HG03469 (cell line): ENCODE measurements at regions not wholly inside any gene's neighbourhood (a gene's known extent, or its start where the extent isn't known, plus 50 kb on each side); places are given as distances from the start of the nearest gene placed in this dataset.
"Not testable (repeated sequence)": the region's sequence is repeated elsewhere in the genome, so short reads cannot be mapped to it uniquely, and the experiment has no call there.

Source experiments
- ATAC-seq: cut with Tn5 transposase; IDR thresholded peaks from one replicate; pipeline ENCODE4 v1.9.1; 2021; ENCODE audit warnings: mild to moderate bottlenecking, moderate library complexity, moderate number of reproducible peaks; ENCODE audit not compliant: unreplicated experiment

DNA sequence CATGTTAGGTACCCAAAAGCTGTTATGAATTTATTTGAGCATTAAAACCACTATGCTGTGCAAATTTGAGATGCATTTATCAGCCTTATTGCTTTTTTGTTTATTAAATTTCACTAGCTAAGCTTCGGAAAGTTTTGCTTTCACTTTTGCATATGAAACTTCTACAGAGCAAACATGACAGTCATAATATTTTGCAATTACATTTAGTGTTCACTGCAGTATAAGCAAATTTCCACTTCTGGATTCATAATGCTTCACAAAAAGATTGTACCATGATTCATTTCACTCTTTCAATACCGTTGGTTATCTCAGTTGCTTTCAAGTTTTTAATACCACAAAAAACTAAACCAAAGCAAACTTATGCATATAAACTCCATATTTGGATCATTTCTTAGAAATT lies 228.7 kb upstream of the SLC8A1 start:
- ATAC-seq, result peak; percentile 86

DNA sequence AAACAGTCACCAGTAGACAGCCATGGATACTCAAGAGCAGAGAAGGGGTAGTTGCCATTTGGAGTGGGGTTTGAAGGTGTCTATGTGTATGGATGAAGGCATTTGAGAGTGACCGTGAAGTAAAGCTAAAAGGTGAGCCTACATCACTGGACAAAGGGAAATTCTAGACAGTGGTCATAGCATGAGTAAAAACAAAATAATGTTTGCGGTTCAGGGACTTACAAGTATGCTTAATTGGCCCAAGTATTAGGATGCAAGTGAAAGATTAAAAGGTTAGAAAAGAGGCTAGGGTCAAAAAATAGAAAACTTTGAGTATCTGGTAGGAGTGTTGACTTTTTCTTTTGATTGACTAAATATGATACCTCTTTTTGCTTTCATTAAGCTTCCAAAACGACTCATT lies 238.1 kb upstream of the SLC8A1 start:
- no peak for ATAC-seq

DNA sequence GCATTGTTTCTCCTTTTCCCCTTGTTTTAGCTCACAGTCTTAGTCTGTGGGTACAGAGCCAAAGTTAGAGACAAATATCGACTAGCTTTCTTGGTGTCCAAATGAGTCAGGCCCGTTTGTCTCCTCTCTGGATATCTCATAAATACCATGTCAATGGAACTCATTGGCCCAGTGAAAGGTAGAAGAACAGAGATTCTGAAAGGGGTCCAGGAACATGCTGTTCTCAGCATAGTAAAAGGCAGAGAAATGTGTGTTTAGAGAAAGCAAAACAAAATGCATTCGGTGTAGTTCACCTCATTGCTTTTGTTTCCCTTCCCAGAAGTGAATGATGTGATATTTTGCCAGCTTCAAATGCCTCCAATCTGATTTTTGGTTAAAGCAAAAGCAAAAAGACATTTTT lies 238.6 kb upstream of the SLC8A1 start:
- no peak for ATAC-seq

DNA sequence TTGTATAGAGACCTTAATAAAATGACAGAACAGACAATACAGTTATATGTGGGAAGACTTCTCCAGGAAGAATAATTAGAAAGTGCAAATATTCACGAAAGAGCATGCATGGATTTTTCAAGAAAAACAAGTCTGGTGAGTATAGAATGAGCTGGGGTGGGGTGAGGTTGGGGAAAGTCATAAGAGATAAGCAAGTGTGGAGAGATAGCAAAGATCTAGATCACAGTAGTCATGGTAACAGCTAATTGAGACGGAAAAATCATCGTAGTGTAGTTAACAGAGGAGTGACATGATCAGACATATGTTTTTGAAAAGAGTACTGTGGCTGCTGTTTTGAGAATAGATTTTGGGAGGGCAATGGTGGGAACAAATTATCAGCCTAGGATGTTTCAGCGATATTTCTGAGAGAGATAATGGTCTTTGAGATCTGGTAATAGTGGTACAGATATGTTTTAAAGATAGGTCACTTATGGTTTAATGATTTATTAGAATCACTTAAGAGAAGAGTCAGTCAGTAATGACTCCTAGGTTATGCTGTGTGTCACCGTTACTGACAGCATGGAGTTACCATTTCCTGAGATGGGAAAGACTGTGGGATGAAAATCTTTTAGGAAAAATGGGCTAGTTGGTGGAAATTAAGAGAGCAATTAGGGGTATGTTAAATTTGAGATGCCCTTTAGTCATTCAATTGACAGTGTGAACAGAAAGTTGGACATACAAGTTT lies 248.5 kb upstream of the SLC8A1 start:
- no peak for ATAC-seq

DNA sequence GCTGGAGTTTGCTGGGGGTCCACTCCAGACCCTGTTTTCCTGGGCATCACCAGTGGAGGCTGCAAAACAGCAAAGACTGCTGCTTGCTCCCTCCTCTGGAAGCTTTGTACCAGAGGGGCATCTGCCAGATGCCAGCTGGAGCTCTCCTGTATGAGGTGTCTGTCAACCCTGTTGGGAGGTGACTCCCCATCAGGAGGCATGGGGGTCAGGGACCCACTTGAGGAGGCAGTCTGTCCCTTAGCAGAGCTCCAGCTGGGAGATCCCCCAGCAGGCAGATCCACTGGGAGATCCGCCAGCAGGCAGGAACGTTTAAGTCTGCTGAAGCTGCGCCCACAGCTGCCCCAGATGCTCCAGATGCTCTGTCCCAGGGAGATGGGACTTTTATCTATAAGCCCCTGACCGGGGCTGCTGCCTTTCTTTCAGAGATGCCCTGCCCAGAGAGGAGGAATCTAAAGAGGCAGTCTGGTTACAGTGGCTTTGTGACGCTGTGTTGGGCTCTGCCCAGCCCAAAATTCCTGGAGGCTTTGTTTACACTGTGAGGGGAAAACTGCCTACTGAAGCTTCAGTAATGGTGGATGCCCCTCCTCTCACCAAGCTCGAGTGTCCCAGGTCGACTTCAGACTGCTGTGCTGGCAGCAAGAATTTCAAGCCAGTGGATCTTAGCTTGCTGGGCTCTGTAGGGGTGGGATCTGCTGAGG lies 260.5 kb upstream of the SLC8A1 start:
- not testable (repeated sequence) for ATAC-seq

DNA sequence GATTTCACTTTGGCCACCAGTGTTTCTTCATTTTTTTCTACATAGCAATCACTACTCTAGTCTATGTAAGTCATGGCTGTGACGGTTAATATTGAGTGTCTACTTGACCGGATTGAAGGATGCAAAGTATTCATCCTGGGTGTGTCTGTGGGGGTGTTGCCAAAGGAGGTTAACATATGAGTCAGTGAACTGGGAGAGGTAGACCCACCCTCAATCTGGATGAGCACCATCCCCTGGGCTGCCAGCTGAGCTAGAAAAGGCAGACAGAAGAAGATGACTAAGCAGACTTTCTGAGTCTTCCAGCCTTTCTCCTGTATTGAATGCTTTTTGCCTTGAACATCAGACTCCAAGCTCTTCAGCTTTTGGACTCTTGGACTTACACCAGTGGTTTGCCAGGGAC lies 265.0 kb upstream of the SLC8A1 start:
- ATAC-seq, result no peak

DNA sequence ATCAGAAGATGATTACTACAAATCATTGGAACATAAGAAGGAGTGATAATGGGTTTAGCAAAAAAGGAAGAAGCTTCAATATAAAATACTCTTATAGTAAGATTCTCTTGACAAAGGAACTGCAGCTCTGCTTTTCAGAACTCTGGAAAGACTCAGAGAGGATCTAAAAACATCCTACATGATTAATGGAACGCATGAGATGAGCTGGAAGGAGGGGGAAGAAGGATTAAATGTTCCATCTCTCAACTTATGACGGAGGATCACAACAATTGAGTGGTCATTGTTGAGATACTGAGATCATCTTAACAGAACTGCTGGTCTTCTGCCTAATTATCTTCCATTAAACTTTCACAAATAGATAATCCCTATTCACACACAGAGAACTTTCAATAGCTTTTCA lies 267.5 kb upstream of the SLC8A1 start:
- no peak for ATAC-seq

DNA sequence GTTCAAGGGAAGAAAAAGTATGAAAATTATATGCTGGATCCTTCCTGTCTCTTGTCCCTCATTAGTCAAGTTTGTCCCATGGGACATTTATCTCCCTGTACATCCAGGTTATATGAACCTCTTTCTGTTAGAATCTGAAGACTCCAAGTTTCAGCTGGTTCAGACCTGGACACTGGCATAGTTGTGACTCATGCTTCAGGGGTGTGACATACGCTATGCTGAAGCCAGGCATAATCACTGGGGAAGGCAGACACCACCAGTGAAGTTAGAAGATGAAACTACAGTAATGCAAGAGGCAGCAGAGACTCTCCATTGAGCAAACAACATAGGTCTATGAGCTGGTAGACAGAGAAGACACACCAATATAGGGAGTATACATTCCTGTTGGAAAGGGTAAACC lies 269.7 kb upstream of the SLC8A1 start:
- ATAC-seq, result no peak

DNA sequence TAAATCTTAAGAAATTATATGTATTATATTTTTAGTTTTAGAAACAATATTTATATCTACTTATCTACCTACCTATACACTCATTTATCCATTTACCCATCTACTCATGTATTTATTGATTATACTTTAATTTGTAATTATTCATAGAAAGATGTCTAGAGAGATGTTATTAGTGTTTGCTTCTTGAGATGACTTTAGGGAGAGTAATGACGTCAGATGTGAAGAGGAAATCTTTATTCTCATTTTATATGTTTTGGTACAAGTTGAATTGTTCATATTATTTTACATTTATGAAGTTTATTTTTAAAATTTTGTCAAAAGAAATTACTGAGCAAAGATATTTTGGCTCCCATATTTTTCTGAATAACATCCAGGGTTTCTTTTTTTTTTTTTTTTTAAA lies 271.3 kb upstream of the SLC8A1 start:
- no peak for ATAC-seq

DNA sequence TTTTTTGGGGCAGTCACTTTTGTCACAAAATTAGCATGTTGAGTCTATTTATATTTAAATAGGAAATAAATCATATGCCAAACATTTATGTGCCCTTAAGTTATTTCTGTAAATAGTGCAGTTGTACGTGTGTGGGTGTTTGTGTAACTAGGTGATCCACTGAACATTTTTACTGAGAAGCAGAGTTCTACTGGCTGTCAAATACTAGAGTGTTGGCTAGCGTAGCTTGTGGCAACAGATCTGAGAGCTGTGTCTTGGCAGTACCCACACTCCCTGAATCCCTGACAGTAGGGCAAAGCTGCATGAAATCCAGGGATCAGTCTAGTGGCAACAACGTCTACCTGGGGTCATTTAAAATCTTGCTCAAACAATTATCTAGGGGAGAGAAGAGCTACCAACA lies 273.1 kb upstream of the SLC8A1 start:
- ATAC-seq, result no peak

DNA sequence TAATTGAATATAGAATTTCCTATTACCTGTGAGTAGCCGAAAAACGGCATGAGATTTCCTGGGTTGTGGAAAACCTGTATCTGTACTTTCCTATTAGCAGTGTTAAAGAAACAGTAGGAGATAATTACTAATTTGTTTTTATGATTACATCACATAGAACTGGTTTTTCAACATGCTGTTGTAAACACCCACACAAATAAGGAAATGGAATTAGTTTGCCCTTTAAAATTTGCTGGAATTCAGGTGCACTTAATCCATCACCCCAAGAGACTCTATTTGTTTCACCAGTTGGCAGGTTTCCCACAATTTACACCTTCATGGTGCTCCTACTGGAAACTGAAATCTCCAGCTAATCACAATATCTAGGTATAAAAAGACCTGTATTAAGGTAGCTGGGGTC lies 274.1 kb upstream of the SLC8A1 start:
- ATAC-seq, result no peak

DNA sequence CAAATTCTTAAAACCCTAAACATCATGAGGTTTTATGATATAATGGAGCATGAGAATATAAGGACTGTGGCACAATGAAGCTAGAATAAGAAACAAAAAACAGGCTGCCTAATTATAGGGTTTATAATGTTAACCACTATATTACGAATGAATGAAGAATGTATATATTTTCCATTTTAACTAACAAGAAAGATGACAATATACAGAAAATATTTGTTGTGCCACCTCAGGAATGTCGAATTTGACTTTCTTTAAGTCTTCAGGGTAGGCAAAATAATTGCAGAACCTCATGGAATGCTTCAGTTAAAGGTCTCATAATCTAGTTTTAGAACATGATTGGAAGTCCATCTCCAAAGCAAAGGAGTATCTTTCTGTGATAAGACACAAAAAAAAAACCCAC lies 282.9 kb upstream of the SLC8A1 start:
- ATAC-seq, result no peak

DNA sequence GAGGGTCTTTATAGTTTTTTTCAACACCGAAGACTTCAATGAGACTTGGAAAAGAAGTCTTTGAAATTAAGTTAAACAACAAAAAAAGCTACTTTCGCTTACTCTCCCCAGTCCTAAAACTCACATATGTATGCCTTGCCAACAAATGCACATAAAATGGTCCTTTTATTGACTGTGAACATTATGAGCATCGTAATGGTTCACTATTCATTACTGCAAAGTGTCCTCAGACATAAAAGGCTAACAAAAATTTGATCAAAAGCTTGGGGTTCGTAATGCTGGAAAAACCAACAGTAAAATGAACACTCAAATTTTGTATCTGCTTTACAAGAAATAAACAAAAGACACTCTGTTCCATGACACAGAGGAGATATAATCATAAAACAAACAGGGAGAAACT lies 285.3 kb upstream of the SLC8A1 start:
- no peak for ATAC-seq

DNA sequence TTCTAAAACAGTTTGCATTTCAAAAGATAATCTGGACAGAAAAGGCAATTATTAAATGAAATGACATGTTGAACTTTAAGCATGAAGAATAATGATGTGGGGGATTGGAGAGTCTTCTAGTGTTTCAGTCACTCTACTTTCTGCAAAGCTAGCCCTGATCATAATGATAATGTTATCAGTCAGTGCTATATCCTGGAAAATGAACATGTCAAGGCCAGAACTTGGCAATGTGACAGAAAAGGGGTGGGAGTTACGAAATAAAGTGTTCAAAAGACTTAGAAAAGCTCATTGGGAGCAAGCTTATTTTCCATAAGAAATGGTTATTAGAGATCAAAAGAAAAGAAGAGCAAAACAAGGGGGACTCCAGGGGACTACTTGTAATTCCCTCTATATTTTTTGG lies 288.5 kb upstream of the SLC8A1 start:
- ATAC-seq, result no peak

DNA sequence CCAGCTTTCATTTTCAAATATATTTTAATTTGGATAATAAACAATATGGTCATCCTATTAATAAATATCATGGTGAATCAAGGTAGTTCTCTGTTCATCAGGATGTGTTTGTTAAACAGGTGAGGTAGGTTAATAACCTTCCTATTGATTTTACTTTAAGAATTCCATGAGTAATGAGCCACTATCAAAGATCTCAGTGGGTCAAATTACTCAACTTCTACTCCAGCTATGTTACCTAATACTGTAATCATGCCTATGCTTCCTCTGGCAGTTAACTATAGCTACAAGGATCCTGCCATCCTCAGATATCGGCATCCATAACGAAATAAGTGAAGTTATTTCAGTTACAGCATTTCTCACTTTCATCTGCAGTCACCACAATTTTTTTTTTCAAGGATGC lies 289.6 kb upstream of the SLC8A1 start:
- no peak for ATAC-seq

DNA sequence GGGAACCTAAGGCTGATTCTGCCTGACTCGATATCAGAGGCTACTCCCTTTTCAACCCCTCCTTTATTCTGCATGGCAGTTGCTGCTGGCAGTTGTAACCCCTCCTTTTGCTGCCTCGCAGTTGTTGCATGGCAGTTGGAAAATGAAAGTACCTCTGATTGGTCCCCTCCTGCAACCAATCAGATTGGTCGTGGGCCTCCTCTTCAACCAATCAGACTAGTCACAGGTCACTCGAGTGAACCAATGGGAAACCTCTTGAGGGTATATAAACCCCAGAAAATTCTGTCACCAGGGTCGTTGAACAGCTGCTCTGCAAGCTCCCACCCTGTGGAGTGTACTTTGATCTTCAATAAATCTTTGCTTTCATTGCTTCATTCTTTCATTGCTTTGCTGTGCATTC lies 294.3 kb upstream of the SLC8A1 start:
- ATAC-seq, result no peak

DNA sequence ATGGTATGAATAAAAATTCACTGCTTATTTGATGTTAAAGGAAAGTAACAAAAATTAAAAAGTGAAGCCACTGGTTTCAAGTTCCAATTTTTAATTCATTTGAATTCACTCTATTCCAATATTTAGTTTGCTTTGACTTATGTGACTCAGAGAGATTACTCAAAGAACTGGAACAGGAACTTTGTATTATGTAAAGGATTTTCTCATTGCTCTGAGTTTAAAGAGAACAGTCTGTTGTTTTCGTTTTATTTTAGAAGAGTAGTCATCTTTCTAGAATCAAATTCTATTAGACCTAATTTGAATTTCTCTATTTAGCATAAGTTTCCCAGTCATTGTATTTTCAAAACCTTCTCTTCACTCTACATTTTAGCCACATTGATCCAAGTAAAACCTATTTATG lies 300.1 kb upstream of the SLC8A1 start:
- no peak for ATAC-seq

DNA sequence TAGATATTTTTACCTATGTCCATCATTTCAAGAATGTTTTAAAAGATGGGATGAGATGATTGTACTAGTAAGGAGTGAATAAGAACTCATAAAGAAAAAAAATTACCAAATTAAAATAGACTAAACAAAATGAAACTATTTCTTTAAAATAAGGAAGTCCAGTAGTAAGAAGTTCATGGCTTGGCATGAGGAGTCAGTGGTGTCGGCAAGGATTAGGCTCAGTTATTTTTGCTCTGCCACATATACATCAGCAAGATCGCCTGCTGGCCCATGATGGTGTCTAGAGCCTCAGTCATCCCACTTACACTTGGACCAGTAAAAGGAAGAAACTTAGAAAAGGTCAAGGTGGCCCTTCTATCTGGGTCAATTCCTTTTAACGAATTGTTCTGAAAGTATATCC lies 300.9 kb upstream of the SLC8A1 start:
- no peak for ATAC-seq

DNA sequence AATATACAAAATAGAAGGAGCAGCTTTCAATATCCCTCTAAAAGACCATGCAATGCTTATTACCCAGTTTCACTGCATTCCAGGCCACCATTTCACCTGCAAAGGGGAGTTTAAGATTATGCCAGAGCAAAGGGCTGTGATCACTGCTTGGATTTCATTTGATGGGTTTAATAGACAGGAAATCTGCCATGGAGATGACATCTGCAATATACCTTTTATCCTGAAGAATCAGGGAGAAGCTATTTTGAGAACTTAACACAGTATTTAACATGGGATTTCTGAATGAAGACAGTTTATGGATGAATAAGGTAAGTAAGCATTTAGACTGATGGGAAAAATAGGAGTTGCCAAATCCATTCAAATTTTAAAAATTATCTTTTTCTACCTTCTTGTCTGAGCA lies 303.0 kb upstream of the SLC8A1 start:
- ATAC-seq, result no peak

DNA sequence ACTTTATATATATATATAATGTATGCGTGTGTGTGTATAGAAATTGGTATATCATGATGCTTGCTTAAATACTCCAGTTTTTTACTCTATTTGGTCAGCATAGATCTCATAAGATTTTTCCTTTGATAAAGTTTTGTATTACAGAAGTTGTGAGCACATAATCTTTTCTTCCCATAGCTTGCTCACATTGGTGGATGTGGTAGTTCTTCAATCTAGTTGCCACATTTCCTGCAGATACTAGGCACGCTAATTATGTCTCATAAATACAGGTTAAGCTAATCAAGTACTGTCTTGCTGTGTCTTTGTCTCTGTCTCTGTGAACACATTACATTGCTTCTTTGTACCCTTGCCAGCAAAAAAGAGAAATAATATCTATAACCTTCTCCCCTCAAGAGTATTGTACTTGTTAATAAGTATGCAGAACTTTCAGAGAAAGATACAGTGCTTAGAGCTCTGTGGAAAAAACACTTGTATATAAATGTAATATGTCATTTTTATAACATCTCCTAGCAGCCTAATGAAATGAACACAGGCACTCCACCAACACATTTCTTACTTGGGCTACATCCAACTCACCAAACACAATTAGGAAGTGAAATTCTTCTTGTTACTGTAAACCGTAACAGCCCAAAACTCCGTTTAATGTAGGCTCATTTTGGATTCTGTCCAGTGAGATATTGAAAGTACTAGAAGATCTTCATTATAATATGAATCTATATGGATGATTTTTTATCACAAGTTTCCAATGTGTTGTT lies 306.7 kb upstream of the SLC8A1 start:
- no peak for ATAC-seq

DNA sequence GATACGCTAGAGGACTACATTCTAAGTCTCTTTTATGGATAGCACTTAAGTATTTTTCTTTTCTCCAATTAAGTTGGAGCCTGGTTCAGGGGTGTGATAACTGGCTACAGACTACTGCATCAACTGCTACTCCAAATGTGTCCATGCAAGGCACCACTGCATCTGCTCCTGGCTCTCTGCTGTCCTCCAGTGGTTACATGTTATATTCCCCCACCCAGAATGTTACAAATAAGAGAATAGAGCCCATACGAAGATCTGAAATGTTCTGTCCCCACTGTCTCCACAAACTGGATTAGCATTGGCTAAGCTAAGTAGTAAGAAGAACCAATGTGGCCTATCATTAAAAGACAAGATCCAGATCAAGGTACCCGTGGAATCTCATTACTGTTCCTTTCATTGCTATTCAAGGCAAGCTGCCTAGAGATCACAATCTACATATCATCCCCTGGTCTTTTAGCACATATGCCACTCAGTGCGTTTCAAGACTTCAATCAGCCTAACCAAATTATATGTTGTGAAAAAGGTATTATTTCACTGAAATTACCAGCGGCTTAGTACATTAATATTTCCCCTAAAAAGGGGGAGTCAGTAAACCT lies 308.3 kb upstream of the SLC8A1 start:
- ATAC-seq, result no peak

DNA sequence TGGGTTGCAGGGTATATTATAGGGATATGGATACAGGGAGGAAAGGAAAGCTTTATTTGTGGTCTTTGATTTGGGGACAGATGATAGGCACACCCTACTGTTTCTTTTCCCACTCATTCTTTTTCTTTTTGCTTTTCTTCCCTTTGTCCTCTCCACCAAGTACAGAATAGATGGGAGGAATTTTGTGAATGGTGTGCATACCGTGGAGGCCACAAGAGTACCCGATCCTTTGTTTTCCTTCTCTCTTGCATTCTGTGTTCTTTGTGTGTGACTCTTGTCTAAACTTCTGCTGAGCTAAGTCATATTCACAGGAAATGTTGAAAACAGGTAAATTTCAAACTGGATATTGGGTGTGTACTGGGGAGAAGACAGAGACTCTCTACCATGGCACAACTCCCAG lies 321.4 kb upstream of the SLC8A1 start:
- ATAC-seq, result no peak
